Stimulated activated CD4-positive, alpha-beta T cell treated with anti-CD3 and anti-CD28 coated beads, Interleukin-15, amount 100 ng/mL, for 24 hours (primary cell): ENCODE measurements at regions not wholly inside any gene's neighbourhood (a gene's known extent, or its start where the extent isn't known, plus 50 kb on each side); places are given as distances from the start of the nearest gene placed in this dataset.
"Not testable (repeated sequence)": the region's sequence is repeated elsewhere in the genome, so short reads cannot be mapped to it uniquely, and the experiment has no call there.

Source experiments
- DNase-seq: peaks from one replicate; pipeline ENCODE4 v3.0.0-alpha.2; 2020

DNA sequence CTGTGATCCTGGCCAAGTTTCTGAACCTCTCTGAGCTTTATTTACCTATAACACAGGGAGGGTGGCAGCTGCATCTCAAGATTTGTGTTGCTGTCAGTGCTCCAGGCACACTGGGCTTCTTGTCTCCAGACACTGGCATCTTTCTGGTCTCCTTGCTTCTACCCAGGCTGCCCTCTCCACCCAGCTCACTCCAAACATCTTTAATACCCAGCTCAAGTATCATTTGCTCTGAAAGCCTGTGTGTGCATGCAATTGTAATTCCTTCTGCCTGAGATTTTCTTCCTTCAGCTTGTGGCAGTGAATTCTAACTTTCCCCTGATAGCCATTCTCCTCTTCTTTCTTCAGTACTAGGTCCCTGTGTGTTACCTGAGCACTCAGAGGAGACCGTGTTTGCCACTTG lies 50.7 kb upstream of the USP7 start:
- DNase-seq: no peak

DNA sequence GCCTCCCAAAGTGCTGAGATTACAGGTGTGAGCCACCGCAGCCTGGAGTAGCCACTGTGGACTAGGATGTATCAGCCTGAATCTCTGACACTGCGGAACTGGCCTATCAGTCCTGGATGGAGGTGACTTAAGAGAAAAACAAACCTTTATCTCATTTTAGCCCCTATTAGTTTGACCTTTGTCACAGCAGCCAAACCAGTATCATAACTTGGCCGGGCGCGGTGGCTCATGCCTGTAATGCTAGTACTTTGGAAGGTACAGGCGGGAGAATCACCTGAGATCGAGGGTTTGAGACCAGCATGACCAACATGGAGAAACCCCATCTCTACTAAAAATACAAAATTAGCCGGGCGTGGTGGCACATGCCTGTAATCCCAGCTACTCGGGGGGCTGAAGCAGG lies 51.8 kb upstream of the USP7 start:
- DNase-seq: no peak

DNA sequence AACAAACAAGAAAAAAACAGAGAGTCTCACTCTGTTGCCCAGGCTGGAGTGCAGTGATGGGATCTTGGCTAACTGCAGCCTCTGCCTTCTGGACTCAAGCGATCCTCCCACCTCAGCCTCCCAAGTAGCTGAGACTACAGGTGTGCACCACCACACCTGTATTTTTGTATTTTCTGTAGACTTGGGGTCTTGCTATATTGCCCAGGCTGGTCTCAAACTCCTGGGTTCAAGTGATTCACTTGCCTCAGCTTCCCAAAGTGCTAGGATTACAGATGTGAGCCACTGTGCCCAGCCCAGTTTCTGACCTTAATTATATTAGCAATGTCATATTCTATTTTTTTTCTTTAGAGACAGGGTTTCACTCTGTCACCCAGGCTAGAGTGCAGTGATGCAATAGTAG lies 52.3 kb upstream of the USP7 start:
- not testable (repeated sequence) for DNase-seq

- no peak for DNase-seq
These were observed 53.1 kb upstream of the USP7 start for GRCh38 chr16:9016824-9017223.

DNA sequence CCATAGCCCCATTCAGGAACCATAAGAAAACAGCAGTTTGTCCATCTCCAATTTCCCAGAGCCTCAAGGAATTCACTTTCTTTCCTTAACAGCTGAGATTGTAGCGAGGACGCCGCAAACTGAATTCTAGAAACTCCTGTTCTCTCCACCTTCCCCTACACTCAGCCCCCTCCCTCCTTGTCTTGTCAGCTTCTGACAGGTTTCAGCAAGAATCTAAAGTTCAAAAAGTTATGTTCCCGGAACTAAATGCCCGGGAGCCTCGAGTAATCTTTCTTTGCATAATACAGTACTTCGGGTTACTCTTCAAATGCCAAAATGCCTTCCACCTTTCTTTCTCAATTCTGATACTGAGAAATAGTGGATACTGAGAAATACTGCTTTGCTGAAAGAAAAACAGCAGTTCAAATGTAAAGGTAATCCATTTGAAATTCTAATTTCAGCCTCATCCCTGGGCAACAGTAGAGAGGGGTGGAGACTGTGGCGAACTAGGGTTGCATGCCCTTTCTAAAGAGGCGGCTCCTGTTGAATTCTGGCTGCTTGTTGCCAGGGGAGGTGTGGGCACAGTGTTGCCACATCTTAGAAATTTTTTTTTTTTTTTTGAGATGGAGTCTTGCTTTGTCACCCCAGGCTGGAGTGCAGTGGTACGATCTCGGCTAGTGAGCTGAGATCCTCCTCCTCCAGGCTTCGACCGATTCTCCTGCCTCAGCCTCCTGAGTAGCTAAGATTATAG lies 63.5 kb upstream of the USP7 start:
- DNase-seq: no peak

DNA sequence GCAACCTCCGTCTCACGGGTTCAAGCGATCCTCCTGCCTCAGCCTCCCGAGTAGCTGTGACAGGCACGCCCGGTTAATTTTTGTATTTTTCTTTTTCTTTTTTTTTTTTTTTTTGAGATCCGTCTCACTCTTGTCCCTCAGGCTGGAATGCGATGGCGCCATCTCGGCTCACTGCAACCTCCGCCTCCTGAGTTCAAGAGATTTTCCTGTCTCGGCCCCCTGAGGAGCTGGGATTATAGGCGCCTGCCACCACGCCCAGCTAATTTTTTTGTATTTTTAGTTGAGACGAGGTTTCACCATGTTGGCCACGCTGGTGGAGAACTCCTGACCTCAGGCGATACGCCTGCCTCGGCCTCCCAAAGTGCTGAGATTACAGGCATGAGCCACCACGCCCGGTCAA lies 63.0 kb upstream of the HAPSTR1 start:
- not testable (repeated sequence) for DNase-seq

DNA sequence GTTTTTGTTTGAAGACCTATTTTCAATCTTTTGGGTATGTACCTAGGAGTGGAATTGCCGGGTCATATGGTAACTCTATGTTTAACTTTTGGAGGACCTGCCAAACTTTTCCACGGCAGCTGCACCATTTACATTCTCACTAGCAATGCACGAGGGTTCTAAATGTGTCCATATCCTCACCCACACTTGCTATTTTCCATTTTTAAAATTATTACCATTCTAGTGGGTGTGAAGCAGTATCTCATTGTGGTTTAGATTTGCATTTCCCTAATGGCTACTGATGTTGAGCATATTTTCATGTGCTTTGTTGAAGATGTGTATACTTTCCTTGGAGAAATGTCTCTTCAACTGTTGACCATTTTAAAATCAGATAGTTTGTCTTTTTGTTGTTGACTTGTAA lies 60.3 kb upstream of the HAPSTR1 start:
- no peak for DNase-seq

- peak; percentile 11 for DNase-seq
These were observed 58.2 kb upstream of the HAPSTR1 start for GRCh38 chr16:9033125-9033830.

- no peak for DNase-seq
These were observed 57.4 kb upstream of the HAPSTR1 start for GRCh38 chr16:9034056-9034455.

GRCh38 chr16:9035996-9036395 lies 55.4 kb upstream of the HAPSTR1 start:
- DNase-seq: no peak

DNA sequence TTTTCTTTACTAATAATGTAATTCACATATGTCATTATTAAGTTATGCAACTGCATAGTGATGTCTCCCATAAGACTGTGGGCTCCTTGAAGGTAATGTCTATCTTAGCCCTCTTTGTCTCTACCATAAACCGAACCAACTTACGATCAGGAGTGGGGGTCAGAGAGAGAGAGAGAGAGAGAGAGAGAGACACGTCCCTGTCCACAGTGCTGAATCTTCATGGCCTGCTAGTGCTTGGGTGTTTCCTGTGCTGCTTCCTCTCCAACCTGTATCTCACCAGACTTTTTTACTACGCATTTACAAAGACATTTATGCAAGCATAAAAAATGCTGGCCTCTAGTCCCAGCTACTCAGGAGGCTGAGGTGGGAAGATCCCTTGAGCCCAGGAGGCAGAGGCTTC lies 52.2 kb upstream of the HAPSTR1 start:
- DNase-seq: no peak

DNA sequence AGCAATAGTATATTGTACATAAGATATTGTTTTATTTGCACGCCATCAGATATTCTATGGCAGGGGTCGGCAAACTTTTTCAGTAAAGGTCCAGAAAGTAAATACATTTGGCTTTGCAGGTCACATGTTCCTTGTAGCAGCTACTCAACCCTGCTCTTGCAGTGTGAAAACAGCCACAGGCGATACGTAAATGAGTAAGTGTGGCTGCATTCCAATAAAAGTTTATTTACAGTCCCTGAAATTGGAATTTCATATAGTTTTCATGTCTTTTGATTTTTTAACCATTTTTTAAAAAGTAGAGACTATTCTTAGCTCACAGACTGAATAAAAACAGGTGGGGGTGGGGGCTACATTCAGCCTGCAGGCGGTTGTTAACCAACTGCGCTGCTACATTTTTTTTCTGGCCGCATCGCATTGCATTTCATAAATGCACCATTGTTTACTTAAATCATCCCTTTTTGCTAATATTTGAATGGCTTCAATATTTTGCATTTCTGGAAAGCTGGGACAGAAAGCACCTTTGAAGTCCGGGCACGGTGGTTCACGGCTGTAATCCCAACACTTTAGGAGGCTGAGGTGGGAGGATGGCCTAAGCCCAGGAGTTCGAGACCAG lies 50.5 kb upstream of the HAPSTR1 start:
- no peak for DNase-seq
